Thyroid gland (tissue), 4 donors: ENCODE measurements at regions not wholly inside any gene's neighbourhood (a gene's known extent, or its start where the extent isn't known, plus 50 kb on each side); places are given as distances from the start of the nearest gene placed in this dataset.

Experiments
- POLR2A ChIP-seq, 2 donors: fragments of 450-650 bp; IDR thresholded peaks; one replicate each; pipeline ENCODE4 v1.6.1; 2017; ENCODE audit warnings: antibody characterized with exemption in 2 of 2, mild to moderate bottlenecking in 2 of 2, moderate library complexity in 1 of 2
- TF ChIP-seq, protein P1 (sequence below), 6 experiments: fragments of 200-600 bp in 3 of 6; fragments of 450-650 bp in 3 of 6; sonication (generic) in 3 of 6; IDR thresholded peaks; one replicate each; pipeline ENCODE4 v1.5.1; 2016 to 2019; ENCODE audit warnings: antibody characterized with exemption in 6 of 6, mild to moderate bottlenecking in 2 of 6, inconsistent platforms in 1 of 6, moderate library complexity in 1 of 6

- TF ChIP-seq, protein P1, sequence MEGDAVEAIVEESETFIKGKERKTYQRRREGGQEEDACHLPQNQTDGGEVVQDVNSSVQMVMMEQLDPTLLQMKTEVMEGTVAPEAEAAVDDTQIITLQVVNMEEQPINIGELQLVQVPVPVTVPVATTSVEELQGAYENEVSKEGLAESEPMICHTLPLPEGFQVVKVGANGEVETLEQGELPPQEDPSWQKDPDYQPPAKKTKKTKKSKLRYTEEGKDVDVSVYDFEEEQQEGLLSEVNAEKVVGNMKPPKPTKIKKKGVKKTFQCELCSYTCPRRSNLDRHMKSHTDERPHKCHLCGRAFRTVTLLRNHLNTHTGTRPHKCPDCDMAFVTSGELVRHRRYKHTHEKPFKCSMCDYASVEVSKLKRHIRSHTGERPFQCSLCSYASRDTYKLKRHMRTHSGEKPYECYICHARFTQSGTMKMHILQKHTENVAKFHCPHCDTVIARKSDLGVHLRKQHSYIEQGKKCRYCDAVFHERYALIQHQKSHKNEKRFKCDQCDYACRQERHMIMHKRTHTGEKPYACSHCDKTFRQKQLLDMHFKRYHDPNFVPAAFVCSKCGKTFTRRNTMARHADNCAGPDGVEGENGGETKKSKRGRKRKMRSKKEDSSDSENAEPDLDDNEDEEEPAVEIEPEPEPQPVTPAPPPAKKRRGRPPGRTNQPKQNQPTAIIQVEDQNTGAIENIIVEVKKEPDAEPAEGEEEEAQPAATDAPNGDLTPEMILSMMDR (IDR thresholded peaks at IDR 0.05): no peak
- no peak for TF ChIP-seq POLR2A (IDR thresholded peaks at IDR 0.05)
Measured at GRCh38 chr1:87878873-87879272, 550.2 kb downstream of the LMO4 start.
